ENCODE measurements at regions not wholly inside any gene's neighbourhood (a gene's known extent, or its start where the extent isn't known, plus 50 kb on each side); places are given as distances from the start of the nearest gene placed in this dataset.

DNA sequence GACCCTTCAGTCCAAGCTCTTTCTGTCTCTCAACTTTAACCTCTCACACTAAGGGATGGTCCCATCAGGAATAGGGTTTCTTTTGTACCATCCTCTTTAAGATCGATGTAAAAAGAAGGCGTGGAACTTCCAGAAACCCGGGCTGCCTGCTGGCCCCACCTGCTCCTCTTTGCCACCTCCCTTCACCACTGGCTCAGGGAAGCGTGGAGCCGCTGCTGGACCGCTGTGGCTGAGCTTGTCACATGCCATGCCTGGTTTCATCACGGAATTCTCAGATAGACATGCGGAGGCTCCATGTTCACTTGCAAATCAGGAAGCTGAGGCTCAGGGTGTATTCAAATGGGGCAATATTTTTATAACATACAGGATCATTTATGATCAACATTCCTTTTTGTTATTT is 399.7 kb downstream of the BRD1 start:
- TF ChIP-seq EZH2 (IDR thresholded peaks at IDR 0.05; ENCODE audit: borderline replicate concordance, insufficient read depth, low read depth, low read length, poor library complexity, severe bottlenecking) (no peak), CTCF (IDR thresholded peaks at IDR 0.05) (no peak)
